SK-N-SH treated with all-trans-retinoic acid at 6 μM for 48 hours (cell line): ENCODE measurements at regions not wholly inside any gene's neighbourhood (a gene's known extent, or its start where the extent isn't known, plus 50 kb on each side); places are given as distances from the start of the nearest gene placed in this dataset.

Experiments used
- PPARA ChIP-seq: fragments of 250-450 bp; sonication (Bioruptor Pico); IDR thresholded peaks from 2 replicates; pipeline ENCODE4 v1.5.0; 2020; ENCODE audit warnings: mild to moderate bottlenecking, borderline replicate concordance
- ZFP30 ChIP-seq: fragments of 450-650 bp; formaldehyde crosslinking; IDR thresholded peaks from 2 replicates; pipeline ENCODE4 v1.5.0; 2022; ENCODE audit warnings: mild to moderate bottlenecking, moderate library complexity

GRCh38 chr2:226001716-226002115 lies 602.2 kb downstream of the NYAP2 start:
- TF ChIP-seq ZFP30 (CRISPR knock-in tag) (no peak), PPARA (CRISPR knock-in tag) (no peak)
